ENCODE measurements at regions not wholly inside any gene's neighbourhood (a gene's known extent, or its start where the extent isn't known, plus 50 kb on each side); places are given as distances from the start of the nearest gene placed in this dataset.

- no peak for DNase-seq (ENCODE audit: insufficient read length, low spot score)
- TF ChIP-seq SPI1 (IDR thresholded peaks at IDR 0.05; ENCODE audit: low read depth, low read length) (no peak), TAF1 (IDR thresholded peaks at IDR 0.05; ENCODE audit: low read depth, low read length) (no peak), POLR2AphosphoS5 (IDR thresholded peaks at IDR 0.05; ENCODE audit: low read depth, low read length) (no peak), POLR2A (IDR thresholded peaks at IDR 0.05; ENCODE audit: low read depth, low read length) (no peak), POU2F2 (IDR thresholded peaks at IDR 0.05; ENCODE audit: low read depth, low read length) (no peak), PAX5 (IDR thresholded peaks at IDR 0.05; ENCODE audit: insufficient read depth, low read length, severe bottlenecking) (no peak)
- FAIRE-seq: no peak
These were observed 293.8 kb upstream of the ARSJ start for GRCh38 chr4:114273238-114273637.

- TF ChIP-seq TAF1 (IDR thresholded peaks at IDR 0.05; ENCODE audit: low read depth, low read length) (no peak), PAX5 (IDR thresholded peaks at IDR 0.05; ENCODE audit: insufficient read depth, low read length, severe bottlenecking) (no peak), SPI1 (IDR thresholded peaks at IDR 0.05; ENCODE audit: low read depth, low read length) (no peak), POLR2A (IDR thresholded peaks at IDR 0.05; ENCODE audit: low read depth, low read length) (no peak), POU2F2 (IDR thresholded peaks at IDR 0.05; ENCODE audit: low read depth, low read length) (no peak), POLR2AphosphoS5 (IDR thresholded peaks at IDR 0.05; ENCODE audit: low read depth, low read length) (no peak)
- DNase-seq (ENCODE audit: insufficient read length, low spot score) (no peak), FAIRE-seq (no peak)
These were observed 298.2 kb upstream of the ARSJ start for GRCh38 chr4:114277690-114278089.

GRCh38 chr4:114279066-114279465 lies 299.6 kb upstream of the ARSJ start:
- no peak for FAIRE-seq
- DNase-seq (ENCODE audit: insufficient read length, low spot score): no peak
- TF ChIP-seq POU2F2 (IDR thresholded peaks at IDR 0.05; ENCODE audit: low read depth, low read length) (no peak), POLR2A (IDR thresholded peaks at IDR 0.05; ENCODE audit: low read depth, low read length) (no peak), SPI1 (IDR thresholded peaks at IDR 0.05; ENCODE audit: low read depth, low read length) (no peak), POLR2AphosphoS5 (IDR thresholded peaks at IDR 0.05; ENCODE audit: low read depth, low read length) (no peak)

- no peak for FAIRE-seq
- TF ChIP-seq PAX5 (IDR thresholded peaks at IDR 0.05; ENCODE audit: insufficient read depth, low read length, severe bottlenecking) (no peak), SPI1 (IDR thresholded peaks at IDR 0.05; ENCODE audit: low read depth, low read length) (no peak), POLR2A (IDR thresholded peaks at IDR 0.05; ENCODE audit: low read depth, low read length) (no peak)
- no peak for DNase-seq (ENCODE audit: insufficient read length, low spot score)
These were observed 300.3 kb upstream of the ARSJ start for GRCh38 chr4:114279711-114280110.

- DNase-seq (ENCODE audit: insufficient read length, low spot score) (no peak), FAIRE-seq (no peak)
- no peak for TF ChIP-seq TAF1 (IDR thresholded peaks at IDR 0.05; ENCODE audit: low read depth, low read length)
- TF ChIP-seq PAX5 (IDR thresholded peaks at IDR 0.05; ENCODE audit: insufficient read depth, low read length, severe bottlenecking): no peak
- no peak for TF ChIP-seq POLR2AphosphoS5 (IDR thresholded peaks at IDR 0.05; ENCODE audit: low read depth, low read length)
- no peak for TF ChIP-seq SPI1 (IDR thresholded peaks at IDR 0.05; ENCODE audit: low read depth, low read length)
- TF ChIP-seq POLR2A (IDR thresholded peaks at IDR 0.05; ENCODE audit: low read depth, low read length): no peak
- no peak for TF ChIP-seq POU2F2 (IDR thresholded peaks at IDR 0.05; ENCODE audit: low read depth, low read length)
These were observed 301.2 kb upstream of the ARSJ start for GRCh38 chr4:114280645-114281044.

GRCh38 chr4:114281164-114281960 lies 301.9 kb upstream of the ARSJ start:
- TF ChIP-seq PAX5 (IDR thresholded peaks at IDR 0.05; ENCODE audit: insufficient read depth, low read length, severe bottlenecking) (no peak), POU2F2 (IDR thresholded peaks at IDR 0.05; ENCODE audit: low read depth, low read length) (no peak), TAF1 (IDR thresholded peaks at IDR 0.05; ENCODE audit: low read depth, low read length) (no peak), POLR2A (IDR thresholded peaks at IDR 0.05; ENCODE audit: low read depth, low read length) (no peak), POLR2AphosphoS5 (IDR thresholded peaks at IDR 0.05; ENCODE audit: low read depth, low read length) (no peak), SPI1 (IDR thresholded peaks at IDR 0.05; ENCODE audit: low read depth, low read length) (no peak)
- no peak for FAIRE-seq
- no peak for DNase-seq (ENCODE audit: insufficient read length, low spot score)

- DNase-seq (ENCODE audit: insufficient read length, low spot score) (no peak), FAIRE-seq (no peak)
- TF ChIP-seq PAX5 (IDR thresholded peaks at IDR 0.05; ENCODE audit: insufficient read depth, low read length, severe bottlenecking) (no peak), SPI1 (IDR thresholded peaks at IDR 0.05; ENCODE audit: low read depth, low read length) (no peak)
These were observed 303.5 kb upstream of the ARSJ start for GRCh38 chr4:114282937-114283336.

- no peak for DNase-seq (ENCODE audit: insufficient read length, low spot score)
- no peak for TF ChIP-seq POLR2A (IDR thresholded peaks at IDR 0.05; ENCODE audit: low read depth, low read length)
- no peak for TF ChIP-seq POLR2AphosphoS5 (IDR thresholded peaks at IDR 0.05; ENCODE audit: low read depth, low read length)
- TF ChIP-seq PAX5 (IDR thresholded peaks at IDR 0.05; ENCODE audit: insufficient read depth, low read length, severe bottlenecking): no peak
- TF ChIP-seq SPI1 (IDR thresholded peaks at IDR 0.05; ENCODE audit: low read depth, low read length): no peak
- TF ChIP-seq TAF1 (IDR thresholded peaks at IDR 0.05; ENCODE audit: low read depth, low read length): no peak
- TF ChIP-seq POU2F2 (IDR thresholded peaks at IDR 0.05; ENCODE audit: low read depth, low read length): no peak
- no peak for FAIRE-seq
These were observed 305.2 kb upstream of the ARSJ start for GRCh38 chr4:114284629-114285028.

GRCh38 chr4:114286262-114286810 lies 306.9 kb upstream of the ARSJ start:
- no peak for FAIRE-seq
- TF ChIP-seq POU2F2 (IDR thresholded peaks at IDR 0.05; ENCODE audit: low read depth, low read length) (no peak), POLR2AphosphoS5 (IDR thresholded peaks at IDR 0.05; ENCODE audit: low read depth, low read length) (no peak), POLR2A (IDR thresholded peaks at IDR 0.05; ENCODE audit: low read depth, low read length) (no peak), SPI1 (IDR thresholded peaks at IDR 0.05; ENCODE audit: low read depth, low read length) (no peak), TAF1 (IDR thresholded peaks at IDR 0.05; ENCODE audit: low read depth, low read length) (no peak), PAX5 (IDR thresholded peaks at IDR 0.05; ENCODE audit: insufficient read depth, low read length, severe bottlenecking) (no peak)

More at GRCh38 chr4:114286262-114286810, 306.9 kb upstream of the ARSJ start:
- DNase-seq (ENCODE audit: insufficient read length, low spot score): no peak

Data from GM12891 (cell line).